GM12878 (cell line): ENCODE measurements at regions not wholly inside any gene's neighbourhood (a gene's known extent, or its start where the extent isn't known, plus 50 kb on each side); places are given as distances from the start of the nearest gene placed in this dataset.

Source experiments
- ATAC-seq: fragments of 200-7000 bp; cut with Tn5 transposase; 3 replicates; pipeline ENCODE4 v1.9.1; 2020; ENCODE audit warnings: mild to moderate bottlenecking, moderate library complexity
- BruUV-seq: library from RNA; stranded (reverse); fragments of 400-500 nt; replicated peaks from 2 replicates; lab custom pipeline; 2021; lab: Mats Ljungman, UMichigan
- CTCF ChIA-PET: fragments of 300-600 bp; sonication (Branson Sonifier 250); formaldehyde crosslinking; extraction: SDS; loops from one replicate; lab custom pipeline; 2021; ENCODE audit warnings: inconsistent platforms; lab: Yijun Ruan, JAX
- POLR2A ChIA-PET: fragments of 350-600 bp; formaldehyde crosslinking; extraction: SDS; loops from one replicate; lab custom pipeline; 2021; ENCODE audit warnings: inconsistent platforms; lab: Charles Lee
- RAD21 ChIA-PET: fragments of 300-600 bp; sonication (Branson Sonifier 250); formaldehyde crosslinking; loops from one replicate; lab custom pipeline; 2023; ENCODE audit warnings: antibody characterized with exemption; ENCODE audit not compliant: unreplicated experiment; lab: Charles Lee
- SMC1A ChIA-PET: fragments of 300-600 bp; sonication (Branson Sonifier 250); formaldehyde crosslinking; loops from one replicate; lab custom pipeline; 2023; ENCODE audit not compliant: unreplicated experiment, uncharacterized antibody; lab: Charles Lee
- DNase-seq: peaks from one replicate; pipeline ENCODE4 v3.0.0-alpha.2; 2011; ENCODE audit warnings: low read depth, low spot score
- FAIRE-seq: peaks from 3 replicates; lab custom pipeline; 2011; peaks lifted over from hg19 to GRCh38; lab: Jason Lieb, UNC
- H2AFZ ChIP-seq: 2 replicates; pipeline ENCODE4 v1.6.0; 2011; ENCODE audit warnings: low read depth, low read length, control low read depth; ENCODE audit not compliant: control insufficient read depth
- H3K27ac ChIP-seq: 2 replicates; pipeline ENCODE4 v1.5.1; 2011; ENCODE audit warnings: control low read depth; ENCODE audit not compliant: control insufficient read depth, insufficient read depth
- H3K27me3 ChIP-seq, 2 experiments: replicated peaks in 1 of 2; 2 replicates each; pipeline versions ENCODE4 v1.6.0 to v1.6.1; 2011; ENCODE audit warnings: low read length in 1 of 2; ENCODE audit not compliant: control insufficient read depth in 2 of 2, insufficient read depth in 2 of 2
- H3K36me3 ChIP-seq, 2 experiments: 2 replicates each; pipeline ENCODE4 v1.5.1; 2011; ENCODE audit warnings: low read length in 1 of 2; ENCODE audit not compliant: control insufficient read depth in 2 of 2, insufficient read depth in 2 of 2
- H3K4me1 ChIP-seq: 2 replicates; pipeline ENCODE4 v1.6.1; 2011; ENCODE audit warnings: mild to moderate bottlenecking, low read length, moderate library complexity, mixed read lengths; ENCODE audit not compliant: control insufficient read depth, insufficient read depth
- H3K4me2 ChIP-seq: 2 replicates; pipeline ENCODE4 v1.6.0; 2011; ENCODE audit warnings: control low read depth; ENCODE audit not compliant: control insufficient read depth, insufficient read depth
- H3K4me3 ChIP-seq: fragments of 200-600 bp; sonication (generic); 2 replicates; pipeline ENCODE4 v1.5.1; 2016
- H3K79me2 ChIP-seq: 2 replicates; pipeline ENCODE4 v1.6.0; 2011; ENCODE audit warnings: low read length; ENCODE audit not compliant: control insufficient read depth, insufficient read depth
- H3K9ac ChIP-seq: 2 replicates; pipeline ENCODE4 v1.8.0; 2011; ENCODE audit warnings: low read length, control low read depth, mixed read lengths; ENCODE audit not compliant: control insufficient read depth, insufficient read depth
- H3K9me3 ChIP-seq: replicated peaks from 3 replicates; pipeline ENCODE4 v1.5.1; 2011; ENCODE audit warnings: mild to moderate bottlenecking, low read length; ENCODE audit not compliant: control insufficient read depth, insufficient read depth
- H4K20me1 ChIP-seq: 2 replicates; pipeline ENCODE4 v1.6.0; 2011; ENCODE audit not compliant: control insufficient read depth, insufficient read depth
- BCL11A ChIP-seq: IDR thresholded peaks from 2 replicates; pipeline ENCODE4 v1.6.1; 2011; ENCODE audit warnings: low read depth, low read length
- BRCA1 ChIP-seq: IDR thresholded peaks from 2 replicates; pipeline ENCODE4 v1.6.1; 2011; ENCODE audit warnings: low read depth, low read length, improper control_type of control experiment
- CHD2 ChIP-seq: IDR thresholded peaks from 2 replicates; pipeline ENCODE4 v1.6.1; 2011; ENCODE audit warnings: low read depth, low read length, improper control_type of control experiment, borderline replicate concordance
- ETV6 ChIP-seq, 2 experiments: fragments of 450-650 bp in 1 of 2; IDR thresholded peaks in 1 of 2; conservative IDR thresholded peaks in 1 of 2; 2 replicates each; pipeline ENCODE4 v1.6.1; 2014; ENCODE audit warnings: antibody characterized with exemption in 1 of 2, borderline replicate concordance in 1 of 2, low read depth in 1 of 2, mild to moderate bottlenecking in 1 of 2, moderate library complexity in 1 of 2
- IRF4 ChIP-seq: IDR thresholded peaks from 2 replicates; pipeline ENCODE4 v1.6.1; 2011; ENCODE audit warnings: low read depth, low read length
- NFIC ChIP-seq: IDR thresholded peaks from 2 replicates; pipeline ENCODE4 v1.6.1; 2012; ENCODE audit warnings: low read depth, mild to moderate bottlenecking, inconsistent platforms, low read length, moderate library complexity
- PAX5 ChIP-seq: IDR thresholded peaks from 2 replicates; pipeline ENCODE4 v1.6.1; 2011; ENCODE audit warnings: low read depth, low read length, borderline replicate concordance
- PAX8 ChIP-seq: fragments of 450-650 bp; IDR thresholded peaks from 2 replicates; pipeline ENCODE4 v1.6.1; 2017; ENCODE audit warnings: mild to moderate bottlenecking, moderate library complexity
- PML ChIP-seq: IDR thresholded peaks from 2 replicates; pipeline ENCODE4 v1.6.1; 2012; ENCODE audit warnings: low read length, inconsistent platforms
- TBL1XR1 ChIP-seq: IDR thresholded peaks from 2 replicates; pipeline ENCODE4 v1.6.1; 2012; ENCODE audit warnings: low read depth, low read length, improper control_type of control experiment
- WRNIP1 ChIP-seq: IDR thresholded peaks from 2 replicates; pipeline ENCODE4 v1.6.1; 2011; ENCODE audit warnings: low read depth, low read length, improper control_type of control experiment, borderline replicate concordance
- WGBS: methylation state at CpG from one replicate; pipeline ENCODE4 v1.1.6; 2016; ENCODE audit warnings: low lambda C conversion rate; ENCODE audit not compliant: insufficient replicate concordance, insufficient coverage; ENCODE audit errors: missing lambda C conversion rate; 5-methylcytosine and 5-hydroxymethylcytosine counted together
- in situ Hi-C: fragments of 300-500 bp; cut with MboI; formaldehyde crosslinking; loops from 9 replicates; pipeline ENCODE4 v1.14.3; 2018; ENCODE audit warnings: mixed read lengths
- intact Hi-C: fragments of 100-400 bp; cut with micrococcal nuclease; formaldehyde crosslinking; loops from one replicate; pipeline ENCODE4 v1.14.2; 2022; ENCODE audit not compliant: unreplicated experiment

DNA sequence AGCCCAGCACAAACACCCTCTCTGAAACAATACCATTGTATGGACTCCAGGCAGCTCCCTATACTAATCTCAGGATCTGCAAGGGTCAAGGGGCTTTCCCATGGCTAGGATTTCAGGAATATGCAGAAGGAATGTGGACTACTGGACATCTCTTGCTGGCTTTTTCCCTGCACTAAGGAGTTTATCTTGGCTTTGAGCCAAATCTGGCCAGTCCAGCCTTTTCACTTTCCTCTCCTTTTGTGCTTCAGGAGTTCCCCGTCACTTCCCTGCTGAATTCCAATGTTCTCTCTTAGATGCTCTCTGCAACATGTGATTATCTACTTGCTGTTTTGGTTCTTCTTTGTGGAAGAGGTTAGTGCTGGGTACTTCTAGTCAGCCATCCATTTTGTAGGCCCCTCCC lies 568.2 kb downstream of the HDGFL1 start:
- Histone ChIP-seq H3K4me2 (no peak overlapping the region), H3K9ac (no peak overlapping the region), H3K36me3 (no peaks in the 10 kb centered on the region), H4K20me1 (no peaks in the 10 kb centered on the region), H2AFZ (no peak overlapping the region), H3K27ac (no peak overlapping the region), H3K9me3 (no peaks in the 10 kb centered on the region; the same call in 2 of the 3 replicates), H3K4me3 (no peak overlapping the region), H3K79me2 (no peaks in the 10 kb centered on the region), H3K27me3 (no peaks in the 10 kb centered on the region), H3K4me1 (no peaks in the 10 kb centered on the region)
- RAD21 ChIA-PET = no interaction called here
- BruUV-seq = no TSS peak
- TF ChIP-seq PAX5 (no peak), IRF4 (no peak), PML (no peak), BCL11A (no peak), WRNIP1 (no peak), PAX8 (no peak), NFIC (no peak), ETV6 (conservative IDR thresholded peaks at IDR 0.05 in 1 of 2, IDR thresholded peaks at IDR 0.05 in 1 of 2; ENCODE audit: borderline replicate concordance in 1 of 2, low read depth in 1 of 2) (no peak), TBL1XR1 (no peak)
- intact Hi-C loops = no loop called here
- SMC1A ChIA-PET = no interaction called here
- CTCF ChIA-PET = no interaction called here
- no peak for DNase-seq
- no peak for FAIRE-seq
- in situ Hi-C loops = no loop called here
- 25% methylated on average over 1 of the region's 1 CpG for WGBS
- ATAC-seq = no peak
- POLR2A ChIA-PET = no interaction called here

DNA sequence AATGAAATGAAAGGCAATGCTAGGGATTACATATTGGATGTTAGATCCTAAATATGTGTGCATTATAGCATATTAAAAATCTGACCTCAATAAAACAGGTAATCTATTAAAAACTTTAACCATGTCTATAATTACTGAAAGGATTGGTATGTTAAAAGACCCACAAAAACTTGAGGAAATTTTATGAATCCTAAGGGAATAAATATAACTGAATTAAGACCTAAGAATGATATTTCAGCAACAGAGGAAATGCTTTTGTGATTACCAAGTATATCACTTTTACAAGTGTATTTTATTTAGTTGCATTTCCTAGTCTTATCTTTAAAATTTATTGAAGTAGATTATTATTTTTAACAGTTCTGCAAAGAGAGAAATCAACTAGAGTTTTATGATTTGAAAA lies 571.5 kb downstream of the HDGFL1 start:
- no peak overlapping the region for H3K27ac ChIP-seq
- no peak for ATAC-seq
- TF ChIP-seq CHD2 (no peak), BRCA1 (no peak)
- intact Hi-C loops (no loop called here), in situ Hi-C loops (no loop called here)
- no peak overlapping the region for H3K9ac ChIP-seq
- no peaks in the 10 kb centered on the region for H3K4me1 ChIP-seq
- ChIA-PET CTCF (no interaction called here), SMC1A (interaction anchor here (1.4 kb wide), 1 partner anchor 50 kb away, joined by 3 read pairs; no protein-coding TSS in a partner anchor), POLR2A (interaction anchor here (0.6 kb wide), 1 partner anchor 29 kb away, joined by 3 read pairs; no protein-coding TSS in a partner anchor), RAD21 (no interaction called here)
- no peak for DNase-seq
- no peaks in the 10 kb centered on the region for H3K27me3 ChIP-seq
- H3K9me3 ChIP-seq = no peaks in the 10 kb centered on the region; the same call in 2 of the 3 replicates
- no peak overlapping the region for H2AFZ ChIP-seq
- H3K36me3 ChIP-seq = no peaks in the 10 kb centered on the region
- no peak for FAIRE-seq
- no peak overlapping the region for H3K4me3 ChIP-seq
- no peaks in the 10 kb centered on the region for H3K79me2 ChIP-seq
- no peaks in the 10 kb centered on the region for H4K20me1 ChIP-seq
- H3K4me2 ChIP-seq = no peak overlapping the region
- BruUV-seq = no TSS peak
